Colonic mucosa (tissue), 4 donors: ENCODE measurements at regions not wholly inside any gene's neighbourhood (a gene's known extent, or its start where the extent isn't known, plus 50 kb on each side); places are given as distances from the start of the nearest gene placed in this dataset.

Experiments
- DNase-seq: peaks from one replicate; pipeline ENCODE4 v3.0.0-alpha.2; 2020
- H3K27ac ChIP-seq: fragments of 200-600 bp; one replicate; pipeline ENCODE4 v1.8.0; 2021
- H3K27me3 ChIP-seq: fragments of 200-600 bp; one replicate; pipeline ENCODE4 v1.8.0; 2021
- H3K36me3 ChIP-seq: fragments of 200-600 bp; one replicate; pipeline ENCODE4 v1.8.0; 2021
- H3K4me1 ChIP-seq: fragments of 200-600 bp; one replicate; pipeline ENCODE4 v1.8.0; 2021; ENCODE audit warnings: mild to moderate bottlenecking
- H3K4me3 ChIP-seq: fragments of 200-600 bp; one replicate; pipeline ENCODE4 v1.8.0; 2021
- H3K9ac ChIP-seq, 2 donors: one replicate each; pipeline ENCODE4 v1.7.0; 2013; ENCODE audit warnings: control low read depth in 2 of 2, low read depth in 2 of 2, low read length in 2 of 2
- H3K9me3 ChIP-seq: fragments of 200-600 bp; one replicate; pipeline ENCODE4 v1.8.0; 2021
- CTCF ChIP-seq: fragments of 200-600 bp; IDR thresholded peaks from one replicate; pipeline ENCODE4 v1.8.0; 2022; ENCODE audit warnings: antibody characterized with exemption, mild to moderate bottlenecking
- intact Hi-C: fragments of 100-400 bp; cut with DNase I; formaldehyde crosslinking; loops from one replicate; pipeline ENCODE4 v1.14.1; 2022
- donor health status: healthy.
- donor health status: DM: no; HTN: no; CAD: no.
- donor health status: DM: no; HTN: no; CAD: no.

- DNase-seq = no peak
- H3K9me3 ChIP-seq = no peaks in the 10 kb centered on the region
- H3K27me3 ChIP-seq = no peaks in the 10 kb centered on the region
- no peak for TF ChIP-seq CTCF
- intact Hi-C loops = no loop called here
- H3K36me3 ChIP-seq = no peaks in the 10 kb centered on the region
- no peak overlapping the region for H3K4me3 ChIP-seq
- H3K27ac ChIP-seq = no peak overlapping the region
- H3K9ac ChIP-seq = no peak overlapping the region
- no peaks in the 10 kb centered on the region for H3K4me1 ChIP-seq
These were observed 124.9 kb upstream of the KCNJ16 start for GRCh38 chr17:69949973-69950695.

- no peak for DNase-seq
- H3K36me3 ChIP-seq = no peaks in the 10 kb centered on the region
- intact Hi-C loops = no loop called here
- TF ChIP-seq CTCF = no peak
- no peaks in the 10 kb centered on the region for H3K9me3 ChIP-seq
- no peaks in the 10 kb centered on the region for H3K27me3 ChIP-seq
- no peak overlapping the region for H3K4me3 ChIP-seq
- H3K9ac ChIP-seq = no peak overlapping the region
- H3K27ac ChIP-seq = no peak overlapping the region
- H3K4me1 ChIP-seq = no peaks in the 10 kb centered on the region
These were observed 124.2 kb upstream of the KCNJ16 start for GRCh38 chr17:69950701-69951418.

- intact Hi-C loops = no loop called here
- H3K27me3 ChIP-seq = no peaks in the 10 kb centered on the region
- H3K9me3 ChIP-seq = no peaks in the 10 kb centered on the region
- H3K4me1 ChIP-seq = no peaks in the 10 kb centered on the region
- H3K36me3 ChIP-seq = no peaks in the 10 kb centered on the region
- H3K9ac ChIP-seq = no peak overlapping the region
- DNase-seq = no peak
- no peak overlapping the region for H3K4me3 ChIP-seq
- no peak overlapping the region for H3K27ac ChIP-seq
- no peak for TF ChIP-seq CTCF
These were observed 120.6 kb upstream of the KCNJ16 start for GRCh38 chr17:69954241-69954925.

- TF ChIP-seq CTCF = no peak
- intact Hi-C loops = no loop called here
- no peaks in the 10 kb centered on the region for H3K4me1 ChIP-seq
- no peak for DNase-seq
- H3K4me3 ChIP-seq = no peak overlapping the region
- H3K27ac ChIP-seq = no peak overlapping the region
- H3K36me3 ChIP-seq = no peaks in the 10 kb centered on the region
- no peaks in the 10 kb centered on the region for H3K9me3 ChIP-seq
- H3K9ac ChIP-seq = no peak overlapping the region
- H3K27me3 ChIP-seq = no peaks in the 10 kb centered on the region
These were observed 117.0 kb upstream of the KCNJ16 start for GRCh38 chr17:69958063-69958462.

- intact Hi-C loops = no loop called here
- TF ChIP-seq CTCF = no peak
These were observed 115.7 kb upstream of the KCNJ16 start for GRCh38 chr17:69959283-69959682.

More at GRCh38 chr17:69959283-69959682, 115.7 kb upstream of the KCNJ16 start:
- H3K9ac ChIP-seq = no peak overlapping the region
- H3K27ac ChIP-seq = no peak overlapping the region
- DNase-seq = no peak
- H3K9me3 ChIP-seq = no peaks in the 10 kb centered on the region
- no peaks in the 10 kb centered on the region for H3K36me3 ChIP-seq
- no peaks in the 10 kb centered on the region for H3K4me1 ChIP-seq
- H3K27me3 ChIP-seq = no peaks in the 10 kb centered on the region
- H3K4me3 ChIP-seq = no peak overlapping the region
